H1 (cell line): ENCODE measurements at regions not wholly inside any gene's neighbourhood (a gene's known extent, or its start where the extent isn't known, plus 50 kb on each side); places are given as distances from the start of the nearest gene placed in this dataset.
"Not testable (repeated sequence)": the region's sequence is repeated elsewhere in the genome, so short reads cannot be mapped to it uniquely, and the experiment has no call there.

Source experiments
- CTCF ChIA-PET: fragments of 300-600 bp; sonication (Branson Sonifier 250); formaldehyde crosslinking; loops from one replicate; lab custom pipeline; 2021; ENCODE audit not compliant: partially characterized antibody; lab: Charles Lee
- POLR2A ChIA-PET: fragments of 300-600 bp; sonication (Branson Sonifier 250); formaldehyde crosslinking; loops from one replicate; lab custom pipeline; 2021; ENCODE audit warnings: inconsistent platforms; ENCODE audit not compliant: partially characterized antibody; lab: Charles Lee
- DNase-seq, 2 experiments: peaks; one replicate each; pipeline versions ENCODE4 v3.0.0 to v3.0.0-alpha.2; 2010 to 2022; ENCODE audit warnings: low spot score in 2 of 2, low read depth in 1 of 2, mixed read lengths in 1 of 2
- FAIRE-seq: peaks from 2 replicates; lab custom pipeline; 2011; peaks lifted over from hg19 to GRCh38; lab: Jason Lieb, UNC
- H2AFZ ChIP-seq: 2 replicates; pipeline ENCODE4 v1.8.1; 2012; ENCODE audit warnings: low read length, inconsistent platforms
- H2AK5ac ChIP-seq: 2 replicates; pipeline ENCODE4 v1.6.1; 2013; ENCODE audit warnings: low read depth, low read length
- H2BK120ac ChIP-seq: replicated peaks from 2 replicates; pipeline ENCODE3; 2013; ENCODE audit warnings: low read depth, low read length, inconsistent platforms
- H2BK12ac ChIP-seq: 2 replicates; pipeline ENCODE4 v1.6.1; 2013; ENCODE audit warnings: low read depth, low read length
- H2BK15ac ChIP-seq: 2 replicates; pipeline ENCODE4 v1.6.1; 2013; ENCODE audit warnings: low read length
- H2BK20ac ChIP-seq: 2 replicates; pipeline ENCODE4 v1.6.1; 2013; ENCODE audit warnings: low read length
- H2BK5ac ChIP-seq: 2 replicates; pipeline ENCODE4 v1.6.1; 2013; ENCODE audit warnings: low read depth, low read length
- H3K14ac ChIP-seq: 2 replicates; pipeline ENCODE4 v1.6.1; 2013; ENCODE audit warnings: inconsistent platforms; ENCODE audit not compliant: insufficient read length
- H3K18ac ChIP-seq: 2 replicates; pipeline ENCODE4 v1.6.1; 2013; ENCODE audit warnings: low read length; ENCODE audit errors: extremely low read depth
- H3K23ac ChIP-seq: 2 replicates; pipeline ENCODE4 v1.6.1; 2013; ENCODE audit warnings: inconsistent platforms; ENCODE audit not compliant: insufficient read length
- H3K23me2 ChIP-seq: 2 replicates; pipeline ENCODE4 v1.6.1; 2013; ENCODE audit warnings: low read depth, low read length
- H3K27ac ChIP-seq: 2 replicates; pipeline ENCODE4 v1.6.1; 2011; ENCODE audit warnings: low read depth, low read length, inconsistent platforms
- H3K27me3 ChIP-seq, 4 experiments: replicated peaks in 1 of 4; 1 replicate in 1 of 4; 2 replicates in 3 of 4; pipeline versions ENCODE4 v1.6.1 to v1.8.1; 2011 to 2013; ENCODE audit warnings: low read length in 3 of 4, mild to moderate bottlenecking in 3 of 4, inconsistent platforms in 2 of 4, mixed read lengths in 2 of 4, moderate library complexity in 1 of 4; ENCODE audit not compliant: control insufficient read depth in 3 of 4, insufficient read depth in 3 of 4; ENCODE audit errors: extremely low read depth in 1 of 4
- H3K36me3 ChIP-seq, 4 experiments: 2 replicates each; pipeline versions ENCODE4 v1.6.1 to v1.8.1; 2011 to 2013; ENCODE audit warnings: mild to moderate bottlenecking in 4 of 4, low read length in 3 of 4, moderate library complexity in 2 of 4, control low read depth in 1 of 4, inconsistent platforms in 1 of 4; ENCODE audit not compliant: insufficient read depth in 4 of 4, control insufficient read depth in 2 of 4
- H3K4ac ChIP-seq: replicated peaks from 2 replicates; pipeline ENCODE3; 2013; ENCODE audit warnings: low read length, low read depth, mixed read lengths, inconsistent platforms; ENCODE audit not compliant: insufficient read length
- H3K4me1 ChIP-seq, 4 experiments: replicated peaks in 1 of 4; 1 replicate in 1 of 4; 2 replicates in 3 of 4; pipeline versions ENCODE4 v1.6.1 to v1.8.1; 2011 to 2013; ENCODE audit warnings: low read length in 3 of 4, inconsistent platforms in 2 of 4, mixed read lengths in 1 of 4; ENCODE audit not compliant: insufficient read depth in 4 of 4, control insufficient read depth in 3 of 4
- H3K4me2 ChIP-seq, 2 experiments: 2 replicates each; pipeline versions ENCODE4 v1.6.1 to v1.8.1; 2011 to 2013; ENCODE audit warnings: low read depth in 2 of 2, low read length in 2 of 2, control low read depth in 1 of 2, inconsistent platforms in 1 of 2, mild to moderate bottlenecking in 1 of 2; ENCODE audit not compliant: insufficient read depth in 1 of 2
- H3K4me3 ChIP-seq, 4 experiments: fragments of 200-600, 300-600 bp in 1 of 4; sonication (generic), shearing (Covaris generic), sonication (Bioruptor Twin) in 1 of 4; 2 replicates each; pipeline versions ENCODE4 v1.5.1 to v1.8.1; 2011 to 2016; ENCODE audit warnings: low read length in 4 of 4, low read depth in 3 of 4, control low read depth in 2 of 4, inconsistent platforms in 2 of 4, mild to moderate bottlenecking in 2 of 4, mixed read lengths in 1 of 4, moderate library complexity in 1 of 4; ENCODE audit not compliant: insufficient read depth in 2 of 4; ENCODE audit errors: extremely low read depth in 1 of 4
- H3K56ac ChIP-seq: replicated peaks from 2 replicates; pipeline ENCODE3; 2013; ENCODE audit warnings: low read depth, mild to moderate bottlenecking, mixed read lengths, low read length, inconsistent platforms; ENCODE audit not compliant: insufficient read length
- H3K79me1 ChIP-seq: 2 replicates; pipeline ENCODE4 v1.6.1; 2013; ENCODE audit warnings: low read depth, low read length, control low read depth
- H3K79me2 ChIP-seq, 2 experiments: 2 replicates each; pipeline versions ENCODE4 v1.6.1 to v1.8.1; 2012 to 2013; ENCODE audit warnings: low read length in 2 of 2, mild to moderate bottlenecking in 2 of 2, inconsistent platforms in 1 of 2; ENCODE audit not compliant: insufficient read depth in 2 of 2, control insufficient read depth in 1 of 2
- H3K9ac ChIP-seq, 4 experiments: replicated peaks in 1 of 4; 1 replicate in 1 of 4; 2 replicates in 3 of 4; pipeline versions ENCODE4 v1.6.1 to v1.8.1; 2011 to 2013; ENCODE audit warnings: low read depth in 3 of 4, low read length in 3 of 4, control low read depth in 2 of 4, mild to moderate bottlenecking in 2 of 4, moderate library complexity in 2 of 4, inconsistent platforms in 1 of 4; ENCODE audit errors: extremely low read depth in 1 of 4
- H3K9me3 ChIP-seq, 2 experiments: 2 replicates each; pipeline versions ENCODE4 v1.6.1 to v1.8.1; 2012 to 2013; ENCODE audit warnings: mild to moderate bottlenecking in 2 of 2, moderate library complexity in 2 of 2, control low read depth in 1 of 2, inconsistent platforms in 1 of 2, low read depth in 1 of 2, low read length in 1 of 2, mixed read lengths in 1 of 2; ENCODE audit not compliant: insufficient read depth in 2 of 2
- H4K20me1 ChIP-seq, 2 experiments: replicated peaks in 1 of 2; 2 replicates each; pipeline versions ENCODE3 to v1.8.1; 2011 to 2013; ENCODE audit warnings: inconsistent platforms in 2 of 2, low read length in 2 of 2, mild to moderate bottlenecking in 1 of 2; ENCODE audit not compliant: insufficient read depth in 2 of 2, control insufficient read depth in 1 of 2
- H4K5ac ChIP-seq: 2 replicates; pipeline ENCODE4 v1.6.1; 2013; ENCODE audit warnings: low read length, low read depth, mixed read lengths, inconsistent platforms; ENCODE audit not compliant: insufficient read length
- H4K8ac ChIP-seq: 2 replicates; pipeline ENCODE4 v1.8.0; 2013; ENCODE audit warnings: mild to moderate bottlenecking, moderate library complexity, low read length, inconsistent platforms; ENCODE audit not compliant: insufficient read depth; ENCODE audit errors: extremely low read depth
- H4K91ac ChIP-seq: replicated peaks from 2 replicates; pipeline ENCODE3; 2013; ENCODE audit warnings: low read length, mixed read lengths, inconsistent platforms; ENCODE audit not compliant: insufficient read length
- whole genome bisulfite sequencing, 2 experiments: shearing (Covaris generic) in 1 of 2; methylation state at CpG; one replicate each; pipeline versions ENCODE4 v1.1.6 to v1.1.7; 2013 to 2015; ENCODE audit warnings: low lambda C conversion rate in 2 of 2, mixed read lengths in 2 of 2, inconsistent platforms in 1 of 2, low coverage in 1 of 2, missing lambda C conversion rate in 1 of 2; ENCODE audit not compliant: insufficient replicate concordance in 2 of 2, insufficient coverage in 1 of 2, insufficient read length in 1 of 2; ENCODE audit errors: extremely low coverage in 1 of 2, missing lambda C conversion rate in 1 of 2; 5-methylcytosine and 5-hydroxymethylcytosine counted together

DNA sequence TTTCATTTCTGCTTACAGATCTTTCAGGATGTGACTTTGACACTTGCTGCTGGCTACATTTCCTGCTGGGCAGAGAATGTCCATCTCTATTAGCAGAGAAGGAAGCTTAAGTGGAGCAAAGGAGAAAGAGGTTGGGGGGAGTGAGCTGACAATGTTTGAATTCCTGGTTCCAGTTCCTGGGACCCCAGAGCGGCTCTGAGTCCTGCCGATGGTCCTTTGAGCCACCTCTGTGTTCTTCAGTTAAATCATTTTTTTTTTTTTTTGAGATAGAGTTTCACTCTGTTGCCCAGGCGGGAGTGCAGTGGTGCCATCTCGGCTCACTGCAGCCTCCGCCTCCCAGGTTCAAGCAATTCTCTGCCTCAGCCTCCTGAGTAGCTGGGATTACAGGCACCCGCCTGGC is 65.5 kb upstream of the MBOAT1 start:
- not testable (repeated sequence) for H4K20me1 ChIP-seq, H3K27ac ChIP-seq, H3K4me3 ChIP-seq, H2BK20ac ChIP-seq, H3K4ac ChIP-seq, H2BK120ac ChIP-seq, H3K79me2 ChIP-seq, H4K5ac ChIP-seq, H3K4me1 ChIP-seq, H2AFZ ChIP-seq, H2AK5ac ChIP-seq, H4K91ac ChIP-seq, DNase-seq, H3K27me3 ChIP-seq, H3K18ac ChIP-seq, H3K4me2 ChIP-seq, H2BK5ac ChIP-seq, H3K23ac ChIP-seq, H4K8ac ChIP-seq, H2BK12ac ChIP-seq, H3K14ac ChIP-seq, H3K9ac ChIP-seq, H3K36me3 ChIP-seq, H3K56ac ChIP-seq, FAIRE-seq, H3K79me1 ChIP-seq, H3K23me2 ChIP-seq, H3K9me3 ChIP-seq, H2BK15ac ChIP-seq
- POLR2A ChIA-PET: interaction anchor here (1.4 kb wide), 1 partner anchor 11 kb away, joined by 3 read pairs; no protein-coding TSS in a partner anchor
- CTCF ChIA-PET: interaction anchor here (0.6 to 4.6 kb wide), 6 partner anchors 12 to 250 kb away, joined by 3 to 26 read pairs (median 4); no protein-coding TSS in a partner anchor
- WGBS, 2 experiments: 86% methylated on average over 5 of the region's 6 CpGs; no CpG with 5 or more reads in 1 of the 2 experiments
